ENCODE measurements at regions not wholly inside any gene's neighbourhood (a gene's known extent, or its start where the extent isn't known, plus 50 kb on each side); places are given as distances from the start of the nearest gene placed in this dataset.
"Not testable (repeated sequence)": the region's sequence is repeated elsewhere in the genome, so short reads cannot be mapped to it uniquely, and the experiment has no call there.

DNA sequence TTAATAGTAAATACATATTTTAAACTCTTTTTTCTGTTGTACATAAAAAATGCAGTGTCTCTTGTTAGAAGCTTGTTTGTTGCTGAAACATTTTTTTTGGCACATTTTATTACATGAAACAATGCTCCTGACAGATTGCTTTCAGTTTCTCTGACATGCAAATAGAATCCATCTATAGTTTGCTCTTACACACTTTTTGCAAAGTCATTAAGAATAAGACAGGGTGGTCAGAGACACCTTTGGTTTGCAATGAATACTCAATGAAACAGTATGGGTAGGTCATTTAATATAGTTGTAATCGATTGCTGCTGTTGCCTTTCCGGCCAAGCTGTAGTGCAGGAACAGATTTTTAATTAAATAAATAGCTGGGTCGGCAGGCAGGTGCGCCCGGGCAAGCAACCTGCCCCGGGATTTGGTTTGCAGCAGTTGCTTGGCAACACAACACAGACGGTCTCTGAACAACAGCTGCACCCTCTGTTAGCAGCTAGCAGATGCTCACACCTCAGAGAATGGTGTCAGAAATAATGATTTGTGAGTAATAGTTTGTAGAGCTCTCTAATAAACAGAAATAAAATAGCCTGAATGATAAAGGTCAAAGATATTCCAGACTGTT, 115.7 kb upstream of the CACNA2D1 start:
- no peak for DNase-seq

DNA sequence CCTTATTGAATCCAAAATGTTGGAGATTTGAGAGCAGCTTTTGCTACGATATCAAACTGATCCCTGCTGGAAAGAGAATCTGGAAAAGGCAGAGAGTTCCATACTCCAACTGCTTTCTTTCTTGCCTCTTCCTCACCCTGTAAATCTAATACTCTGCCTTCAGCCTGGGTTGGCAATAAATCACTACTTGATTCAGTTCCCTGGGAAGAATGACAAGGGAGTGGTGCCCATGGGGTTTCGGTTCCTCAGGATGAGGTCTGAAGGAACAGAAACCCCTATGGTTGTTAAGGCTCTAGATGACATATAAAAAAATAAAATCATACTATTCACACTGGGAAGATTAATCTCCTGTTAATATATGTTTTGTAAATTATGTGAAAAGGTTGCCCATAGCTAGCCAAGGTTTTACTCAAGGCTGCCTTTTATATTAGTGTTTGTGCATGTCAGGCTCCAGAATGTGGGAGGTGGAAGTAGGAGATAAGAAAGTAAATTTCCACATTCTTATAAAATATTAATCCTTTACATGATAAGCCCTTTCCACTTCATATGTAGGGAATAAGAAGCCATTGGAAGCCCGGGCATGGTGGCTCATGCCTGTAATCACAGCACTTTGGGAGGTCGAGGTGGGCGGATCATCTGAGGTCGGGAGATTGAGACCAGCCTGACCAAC, 106.2 kb upstream of the CACNA2D1 start:
- DNase-seq: no peak

- no peak for DNase-seq
Measured at GRCh38 chr7:82548141-82548688, 104.6 kb upstream of the CACNA2D1 start.

DNA sequence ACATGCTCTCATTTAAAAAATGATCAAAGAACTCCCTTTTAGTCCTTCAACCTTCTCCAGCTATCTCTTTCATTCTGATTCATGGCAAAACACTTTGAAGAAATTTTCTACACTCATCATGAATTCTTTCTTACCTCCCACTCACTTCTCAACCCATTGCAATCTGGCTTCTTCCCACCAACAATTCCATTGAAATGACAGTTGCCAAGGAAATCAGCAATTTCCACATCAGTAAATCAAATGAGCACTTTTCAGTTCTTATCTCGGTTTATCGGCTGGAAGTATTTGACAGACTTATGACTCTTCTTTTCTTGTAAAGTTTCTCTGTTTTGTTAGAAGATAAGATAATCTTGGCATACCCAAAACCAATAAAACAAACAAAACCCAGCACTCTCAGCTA, 99.1 kb upstream of the CACNA2D1 start:
- DNase-seq: no peak

DNA sequence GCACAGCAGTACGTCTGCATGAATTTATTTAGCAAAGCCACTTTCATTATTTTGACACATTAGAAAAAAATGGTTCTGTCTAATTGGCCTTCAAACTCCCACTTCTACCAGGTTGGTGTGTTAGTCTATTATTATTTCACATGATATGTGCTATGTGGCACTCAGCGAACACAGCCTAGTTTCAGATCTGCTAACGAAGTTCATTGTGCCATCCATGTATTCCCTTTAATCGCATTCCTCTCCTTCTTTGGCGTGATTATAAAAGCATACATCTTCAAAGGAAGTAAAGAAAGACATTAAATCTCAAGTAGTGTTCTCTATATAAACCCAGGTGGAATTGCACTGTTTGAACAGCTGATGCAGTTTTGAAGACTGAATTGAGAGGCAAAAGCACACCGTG, 96.4 kb upstream of the CACNA2D1 start:
- no peak for DNase-seq

DNA sequence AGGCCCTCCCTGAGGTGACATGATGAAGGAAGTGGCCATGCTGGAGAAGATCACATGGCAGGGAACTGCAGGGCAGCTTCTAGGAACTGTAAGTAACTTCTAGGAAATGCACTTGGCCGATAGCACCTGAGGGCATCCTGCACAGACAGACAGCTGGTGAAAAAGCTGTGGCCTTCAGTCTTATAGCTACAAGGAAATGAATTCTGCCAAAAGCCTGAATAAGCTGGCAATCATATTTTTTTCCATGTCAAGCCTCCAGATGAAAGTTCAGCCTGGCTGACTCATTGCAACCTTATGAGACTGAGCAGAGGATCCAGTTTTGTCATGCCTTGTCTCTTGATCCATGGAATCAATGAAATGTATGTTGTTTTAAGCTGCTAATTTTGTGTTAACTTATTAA, 91.1 kb upstream of the CACNA2D1 start:
- DNase-seq: no peak

DNA sequence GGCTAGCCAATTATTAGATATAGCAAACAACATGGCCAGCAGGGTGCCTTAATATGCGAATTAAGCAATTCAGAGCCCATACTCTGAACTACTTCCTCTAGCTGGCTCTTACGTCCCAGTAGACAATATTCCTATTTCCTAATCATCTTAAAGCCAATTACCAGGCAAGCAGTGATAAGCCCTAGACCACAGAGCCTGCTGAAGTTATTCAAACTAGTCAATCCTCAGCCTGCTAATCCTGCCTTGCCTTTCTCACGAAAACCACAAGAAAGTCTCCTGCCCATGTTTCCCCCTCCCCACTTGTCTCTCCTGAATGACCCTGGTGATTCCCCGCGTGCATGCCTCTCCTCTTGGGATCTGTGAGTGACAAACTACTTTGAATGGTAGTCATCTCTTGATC, 86.8 kb upstream of the CACNA2D1 start:
- DNase-seq: peak; percentile 7

- no peak for DNase-seq
Measured at GRCh38 chr7:82528577-82529310, 85.2 kb upstream of the CACNA2D1 start.

DNA sequence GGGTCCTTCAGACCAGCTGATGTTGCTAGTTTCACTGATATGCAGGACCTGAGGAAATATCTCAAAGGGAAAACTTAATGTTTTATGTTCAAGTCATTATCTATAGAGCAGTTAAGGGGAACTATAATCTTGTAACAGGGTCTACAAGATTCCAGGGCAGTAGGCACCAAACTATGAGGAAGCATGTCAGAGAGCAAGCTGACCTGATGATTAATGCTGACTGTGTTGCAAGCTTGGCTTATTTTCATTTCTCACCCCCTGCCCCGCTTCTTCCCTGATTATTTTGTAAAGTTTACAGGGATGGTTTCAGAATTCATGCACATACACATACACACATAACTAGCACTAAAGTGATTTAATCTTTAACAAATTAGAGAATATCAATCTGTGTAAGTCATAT, 84.3 kb upstream of the CACNA2D1 start:
- no peak for DNase-seq

GRCh38 chr7:82521906-82522445, 78.4 kb upstream of the CACNA2D1 start:
- no peak for DNase-seq

DNA sequence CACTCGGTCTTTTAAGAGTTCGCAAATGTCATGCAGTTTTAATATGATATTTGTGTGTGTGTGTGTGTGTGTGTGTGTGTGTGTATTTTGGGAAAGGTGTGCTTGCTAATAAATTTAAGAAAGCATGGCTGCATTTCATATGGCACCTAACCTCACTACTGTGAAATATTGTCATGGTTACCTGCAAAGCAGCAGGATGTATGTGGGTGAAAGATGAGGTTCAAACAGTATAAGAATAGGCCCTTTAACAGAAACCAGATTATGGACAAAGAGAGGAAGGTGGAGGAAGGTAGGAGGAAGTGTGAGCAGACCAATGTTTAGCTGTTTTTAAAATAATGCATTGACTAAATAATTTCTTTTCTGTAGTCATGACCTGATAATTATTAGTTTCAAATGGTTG, 73.5 kb upstream of the CACNA2D1 start:
- no peak for DNase-seq

DNA sequence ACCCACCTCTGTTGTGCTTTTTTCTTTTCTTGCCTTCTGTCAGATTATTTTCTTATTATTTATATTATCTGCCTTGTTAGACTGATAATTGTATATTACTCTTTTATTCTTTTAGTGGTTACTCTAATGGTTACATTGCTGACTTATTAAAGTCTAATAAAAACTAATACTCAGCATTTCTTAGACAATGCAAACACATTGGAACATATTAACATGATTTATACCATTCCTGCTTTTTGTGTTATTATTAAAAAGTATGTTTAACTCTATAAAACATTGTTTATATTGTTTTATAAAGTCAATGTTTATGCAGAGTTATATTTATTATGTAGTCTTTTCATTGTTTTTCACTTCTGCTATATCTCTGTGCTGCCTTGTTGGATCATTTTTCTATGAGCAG, 68.0 kb upstream of the CACNA2D1 start:
- no peak for DNase-seq

DNA sequence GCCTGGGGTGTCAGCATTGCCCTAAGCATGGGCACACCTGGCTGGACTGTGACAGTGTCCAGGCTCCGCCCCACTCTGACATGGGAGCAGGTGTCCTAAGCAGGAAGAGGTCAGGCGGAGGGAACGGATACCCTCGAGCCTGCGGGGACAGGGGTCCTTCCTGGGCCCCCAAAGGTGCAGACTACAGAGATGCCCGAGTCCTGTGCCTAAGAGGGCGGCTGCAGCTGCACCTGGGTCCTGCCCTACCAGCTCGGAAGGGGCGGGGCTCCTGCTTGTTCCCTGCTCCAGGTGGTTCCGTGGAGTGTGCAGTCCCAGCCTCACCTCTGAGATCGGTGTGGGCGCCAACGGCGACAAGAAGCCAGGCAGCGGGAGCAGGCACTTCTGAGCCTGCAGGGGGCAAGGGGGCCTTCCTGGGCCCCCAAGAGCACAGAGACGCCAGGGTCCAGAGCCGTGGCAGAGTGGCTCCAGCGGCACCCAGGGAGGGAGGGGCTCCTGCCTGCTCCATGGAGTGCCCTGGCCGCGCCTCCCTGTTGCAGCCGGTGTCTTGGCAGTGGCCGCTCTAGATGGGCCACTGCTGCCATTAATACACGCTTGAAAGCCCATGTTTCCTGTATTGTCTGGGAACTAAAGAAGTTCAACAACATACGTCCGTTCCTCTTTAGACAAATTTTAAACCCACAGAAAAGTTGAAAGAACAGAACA, 64.5 kb upstream of the CACNA2D1 start:
- DNase-seq: no peak

- DNase-seq: no peak
Measured at GRCh38 chr7:82507365-82507975, 63.9 kb upstream of the CACNA2D1 start.

GRCh38 chr7:82506702-82507101, 63.1 kb upstream of the CACNA2D1 start:
- no peak for DNase-seq

DNA sequence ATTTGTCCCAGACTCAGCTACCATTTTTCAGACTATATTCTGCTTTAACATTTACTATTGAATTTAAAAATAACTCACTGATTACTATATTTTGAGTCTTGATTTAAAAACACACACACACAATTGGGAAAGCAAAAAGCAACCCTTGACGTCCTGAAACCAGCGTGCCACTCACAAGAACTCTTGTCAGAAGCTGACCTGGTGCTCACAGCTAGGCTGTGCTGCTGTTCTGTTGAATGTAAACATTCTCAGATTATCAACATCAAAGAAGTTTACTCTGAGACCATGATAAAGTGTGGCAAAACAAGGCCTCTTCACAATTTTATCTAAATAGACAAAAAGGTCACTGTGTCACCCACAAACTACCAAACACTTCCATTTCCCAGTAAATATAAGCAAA, 62.6 kb upstream of the CACNA2D1 start:
- no peak for DNase-seq

GRCh38 chr7:82501346-82501745, 57.8 kb upstream of the CACNA2D1 start:
- DNase-seq: no peak

DNA sequence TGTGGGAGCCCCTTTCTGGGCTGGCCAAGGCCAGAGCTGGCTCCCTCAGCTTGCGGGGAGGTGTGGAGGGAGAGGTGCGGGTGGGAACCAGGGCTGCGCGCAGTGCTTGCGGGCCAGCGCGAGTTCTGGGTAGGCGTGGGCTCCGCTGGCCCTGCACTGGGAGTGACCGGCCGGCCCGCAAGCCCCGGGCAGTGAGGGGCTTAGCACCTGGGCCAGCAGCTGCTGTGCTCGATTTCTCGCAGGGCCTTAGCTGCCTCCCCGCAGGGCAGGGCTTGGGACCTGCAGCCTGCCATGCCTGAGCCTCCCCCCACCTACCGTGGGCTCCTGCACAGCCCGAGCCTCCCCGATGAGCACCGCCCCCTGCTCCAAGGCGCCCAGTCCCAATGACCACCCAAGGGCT, 56.0 kb upstream of the CACNA2D1 start:
- not testable (repeated sequence) for DNase-seq

DNA sequence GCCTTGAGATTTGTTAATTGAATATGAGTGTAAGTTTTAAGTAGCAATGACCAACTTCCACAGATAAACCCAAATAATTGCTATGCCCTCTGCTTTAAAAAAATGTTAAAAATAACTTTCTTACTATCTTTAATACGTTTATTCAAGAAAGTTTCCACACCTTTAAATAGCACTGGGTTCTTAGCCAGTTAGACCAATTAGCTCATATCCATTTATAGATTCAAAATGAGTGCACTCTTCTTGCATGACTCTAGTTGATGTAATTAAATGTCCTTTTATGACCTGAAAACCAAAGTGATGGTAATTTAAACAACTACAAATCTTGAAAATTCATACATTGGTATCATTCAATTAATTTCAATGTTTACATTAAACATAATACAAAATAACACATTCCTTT, 50.8 kb upstream of the CACNA2D1 start:
- no peak for DNase-seq
